Ascending aorta (tissue), 2 donors: ENCODE measurements at regions not wholly inside any gene's neighbourhood (a gene's known extent, or its start where the extent isn't known, plus 50 kb on each side); places are given as distances from the start of the nearest gene placed in this dataset.

Source experiments
- DNase-seq, 2 donors: peaks; one replicate each; pipeline ENCODE4 v3.0.0-alpha.2; 2019; ENCODE audit warnings: low spot score in 2 of 2
- H3K27ac ChIP-seq, 2 donors: fragments of 200-600 bp; sonication (generic); one replicate each; pipeline ENCODE4 v1.5.1; 2016 to 2017; ENCODE audit warnings: mild to moderate bottlenecking in 1 of 2
- H3K27me3 ChIP-seq: fragments of 200-600 bp; sonication (generic); one replicate; pipeline ENCODE4 v1.5.1; 2017
- H3K36me3 ChIP-seq, 2 donors: fragments of 200-600 bp; sonication (generic); one replicate each; pipeline ENCODE4 v1.5.1; 2016
- H3K4me1 ChIP-seq, 2 donors: fragments of 200-600 bp; sonication (generic); one replicate each; pipeline ENCODE4 v1.5.1; 2016 to 2017; ENCODE audit warnings: mild to moderate bottlenecking in 1 of 2
- H3K4me3 ChIP-seq, 2 donors: fragments of 200-600 bp; sonication (generic); one replicate each; pipeline ENCODE4 v1.5.1; 2016 to 2017; ENCODE audit warnings: mild to moderate bottlenecking in 1 of 2
- H3K9me3 ChIP-seq, 2 donors: fragments of 200-600 bp; sonication (generic); one replicate each; pipeline ENCODE4 v1.5.1; 2016
- CTCF ChIP-seq, 3 experiments: fragments of 200-600 bp in 2 of 3; fragments of 450-650 bp in 1 of 3; sonication (generic) in 2 of 3; IDR thresholded peaks; one replicate each; pipeline ENCODE4 v1.5.1; 2016 to 2019; ENCODE audit warnings: antibody characterized with exemption in 3 of 3, mild to moderate bottlenecking in 1 of 3, moderate library complexity in 1 of 3
- intact Hi-C: fragments of 100-400 bp; cut with DNase I; formaldehyde crosslinking; loops from one replicate; pipeline ENCODE4 v1.15.1; 2023

- intact Hi-C loops: no loop called here
- Histone ChIP-seq H3K4me1 (no peaks in the 10 kb centered on the region), H3K9me3 (no peaks in the 10 kb centered on the region), H3K27me3 (no peaks in the 10 kb centered on the region), H3K36me3 (no peaks in the 10 kb centered on the region), H3K4me3 (no peak overlapping the region), H3K27ac (no peak overlapping the region)
- TF ChIP-seq CTCF (IDR thresholded peaks at IDR 0.05): no peak
- no peak for DNase-seq
These were observed 92.5 kb upstream of the VEGFC start for GRCh38 chr4:176885224-176885623.

DNA sequence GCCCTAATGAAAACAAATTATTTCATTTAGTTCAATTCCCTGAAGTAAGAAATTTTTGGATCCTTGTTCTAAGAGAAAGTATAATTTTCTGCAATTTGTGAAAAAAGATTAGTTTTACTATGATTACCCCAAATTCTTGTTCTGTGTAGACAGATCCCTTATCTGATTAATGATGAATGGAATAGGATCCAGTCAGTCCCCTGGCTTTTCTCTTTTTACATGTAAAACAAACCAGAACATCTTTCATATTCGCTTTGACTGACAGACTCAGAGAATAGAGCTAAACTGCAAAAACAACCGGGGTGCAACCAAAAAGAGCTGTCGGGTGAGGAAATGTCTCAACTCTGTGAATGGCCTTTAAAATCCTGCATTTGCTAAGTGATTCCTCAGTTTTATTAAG lies 93.4 kb upstream of the VEGFC start:
- no peak overlapping the region for H3K4me3 ChIP-seq
- no peaks in the 10 kb centered on the region for H3K4me1 ChIP-seq
- intact Hi-C loops: no loop called here
- no peak for DNase-seq
- no peaks in the 10 kb centered on the region for H3K36me3 ChIP-seq
- H3K27ac ChIP-seq: no peak overlapping the region
- no peak for TF ChIP-seq CTCF (IDR thresholded peaks at IDR 0.05)
- no peaks in the 10 kb centered on the region for H3K27me3 ChIP-seq
- no peaks in the 10 kb centered on the region for H3K9me3 ChIP-seq

- DNase-seq: no peak
- Histone ChIP-seq H3K4me1 (no peaks in the 10 kb centered on the region), H3K4me3 (no peak overlapping the region), H3K27ac (no peak overlapping the region), H3K9me3 (no peaks in the 10 kb centered on the region), H3K27me3 (no peaks in the 10 kb centered on the region), H3K36me3 (no peaks in the 10 kb centered on the region)
- intact Hi-C loops: no loop called here
- no peak for TF ChIP-seq CTCF (IDR thresholded peaks at IDR 0.05)
These were observed 97.1 kb upstream of the VEGFC start for GRCh38 chr4:176889776-176890175.

GRCh38 chr4:176894498-176894897 lies 101.8 kb upstream of the VEGFC start:
- no peaks in the 10 kb centered on the region for H3K4me1 ChIP-seq
- no peak overlapping the region for H3K27ac ChIP-seq
- H3K4me3 ChIP-seq: no peak overlapping the region
- no peaks in the 10 kb centered on the region for H3K27me3 ChIP-seq
- no peaks in the 10 kb centered on the region for H3K36me3 ChIP-seq
- no peak for DNase-seq
- TF ChIP-seq CTCF (IDR thresholded peaks at IDR 0.05): no peak
- no peaks in the 10 kb centered on the region for H3K9me3 ChIP-seq
- intact Hi-C loops: no loop called here

- intact Hi-C loops: no loop called here
- no peak for TF ChIP-seq CTCF (IDR thresholded peaks at IDR 0.05)
- Histone ChIP-seq H3K36me3 (no peaks in the 10 kb centered on the region), H3K9me3 (no peaks in the 10 kb centered on the region), H3K4me1 (no peaks in the 10 kb centered on the region), H3K27me3 (no peaks in the 10 kb centered on the region), H3K4me3 (no peak overlapping the region), H3K27ac (no peak overlapping the region)
- no peak for DNase-seq
These were observed 103.5 kb upstream of the VEGFC start for GRCh38 chr4:176896211-176896610.

- Histone ChIP-seq H3K9me3 (no peaks in the 10 kb centered on the region), H3K4me1 (no peaks in the 10 kb centered on the region), H3K4me3 (no peak overlapping the region), H3K36me3 (no peaks in the 10 kb centered on the region), H3K27ac (no peak overlapping the region), H3K27me3 (no peaks in the 10 kb centered on the region)
- intact Hi-C loops: no loop called here
- no peak for DNase-seq
- no peak for TF ChIP-seq CTCF (IDR thresholded peaks at IDR 0.05)
These were observed 104.5 kb upstream of the VEGFC start for GRCh38 chr4:176897226-176897625.
